ENCODE measurements at regions not wholly inside any gene's neighbourhood (a gene's known extent, or its start where the extent isn't known, plus 50 kb on each side); places are given as distances from the start of the nearest gene placed in this dataset.

DNA sequence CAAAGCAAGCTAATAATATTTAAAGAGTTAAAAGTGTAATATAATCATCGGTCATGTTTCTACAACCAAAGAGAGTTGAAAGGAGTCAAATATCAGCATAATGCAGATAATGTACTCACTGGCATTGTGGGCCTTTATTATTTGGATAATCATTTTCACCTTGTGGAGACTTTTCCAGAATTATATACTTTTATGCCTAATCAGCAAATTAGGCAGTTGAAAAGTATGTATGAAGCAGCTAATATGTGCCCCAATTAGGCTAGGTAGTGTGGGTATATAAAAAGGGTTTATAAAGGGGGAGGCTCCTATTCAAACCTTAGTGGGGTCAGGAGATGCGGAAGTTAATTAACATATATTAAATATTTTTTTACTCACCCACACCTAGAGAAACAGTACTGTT lies 102.8 kb upstream of the HNRNPU start:
- no peak for TF ChIP-seq POLR2A (IDR thresholded peaks at IDR 0.05; ENCODE audit: low read depth, low read length)
- no peak for FAIRE-seq

DNA sequence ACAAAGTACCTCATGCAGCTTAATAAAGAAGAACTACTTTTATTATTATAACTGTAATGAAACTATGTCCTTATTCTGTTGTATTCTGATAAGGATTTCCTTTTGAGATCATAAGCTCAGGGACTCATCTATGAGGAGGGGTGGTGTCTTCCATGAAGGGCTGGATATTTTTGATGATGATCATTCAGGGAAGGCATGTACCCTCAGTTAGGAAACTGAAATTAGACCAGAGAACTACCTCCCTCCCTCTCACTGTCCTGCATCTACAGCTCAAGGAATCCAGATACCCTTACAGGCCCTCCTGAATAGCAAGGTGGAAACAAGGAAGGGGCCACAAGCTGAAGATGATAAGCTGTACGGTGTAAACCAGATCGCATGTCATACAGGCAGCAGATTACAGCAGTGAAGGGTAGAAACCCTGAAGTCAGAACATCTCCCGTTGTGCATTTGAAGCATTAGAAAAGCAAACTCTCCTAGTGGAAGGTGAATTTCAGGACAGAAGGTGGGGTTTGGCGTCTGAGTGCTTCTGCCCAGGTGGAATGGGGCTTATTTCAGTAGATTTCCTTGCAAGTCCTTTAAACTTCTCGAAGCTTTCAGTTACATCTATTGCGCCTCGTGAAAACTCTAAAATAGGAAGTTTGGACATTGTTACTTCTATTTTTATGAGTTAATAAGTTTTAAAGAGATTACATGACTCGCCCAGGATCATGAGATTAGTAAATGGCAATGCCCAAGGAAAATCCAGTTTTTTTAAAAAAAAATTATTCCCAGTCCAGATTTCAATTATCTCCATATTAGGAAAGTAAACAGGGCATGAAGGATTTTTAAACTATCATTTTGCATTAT lies 101.1 kb upstream of the HNRNPU start:
- no peak for FAIRE-seq
- TF ChIP-seq POLR2A (IDR thresholded peaks at IDR 0.05; ENCODE audit: low read depth, low read length): no peak
- DNase-seq (ENCODE audit: insufficient read length, low spot score): no peak

More for the DNA sequence above, 102.8 kb upstream of the HNRNPU start:
- no peak for DNase-seq (ENCODE audit: insufficient read length, low spot score)

DNA sequence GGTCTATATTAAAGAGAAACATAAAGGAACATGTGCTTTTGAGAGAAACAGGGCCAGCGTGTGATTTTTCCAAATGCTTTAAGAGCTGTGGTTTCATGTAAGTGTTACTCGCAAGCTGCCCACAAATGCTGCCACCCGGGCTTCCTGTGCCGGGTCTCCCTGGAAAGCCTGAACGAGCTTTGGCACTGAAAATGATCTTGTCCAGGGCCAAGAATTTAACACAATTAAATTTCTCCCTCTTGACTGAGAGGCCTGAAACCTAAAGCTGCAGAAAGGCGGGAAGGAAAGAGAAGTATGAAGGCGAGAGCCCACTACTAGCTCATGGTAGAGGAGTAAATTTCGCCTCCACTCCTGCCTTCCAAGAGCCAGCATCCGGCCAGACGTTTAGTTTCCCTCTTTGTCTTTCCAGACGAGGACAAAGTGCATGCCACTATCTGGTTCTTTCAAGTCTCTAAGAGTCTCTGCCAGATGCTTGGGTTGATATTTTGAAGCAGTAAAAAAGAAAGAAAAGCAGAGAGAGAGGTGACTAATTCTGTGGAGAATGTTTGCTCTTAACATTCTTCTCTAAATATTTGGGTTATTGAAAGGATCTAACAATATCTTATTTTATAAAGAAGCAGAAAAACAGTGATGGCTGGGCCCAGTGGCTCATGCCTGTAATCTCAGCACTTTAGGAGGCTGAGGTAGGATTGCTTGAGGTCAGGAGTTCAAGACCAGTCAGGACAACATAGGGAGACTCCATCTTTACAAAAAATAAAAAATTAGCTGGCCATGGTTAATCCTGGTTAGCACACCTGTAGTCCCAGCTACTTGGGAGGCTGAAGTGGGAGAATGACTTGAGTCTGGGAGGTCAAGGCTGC lies 100.0 kb upstream of the HNRNPU start:
- TF ChIP-seq POLR2A (IDR thresholded peaks at IDR 0.05; ENCODE audit: low read depth, low read length): 0 out of 2 replicates have a peak, but pooled peaks have one; percentile 22
- DNase-seq (ENCODE audit: insufficient read length, low spot score) (peak; percentile 20), FAIRE-seq (no peak)

DNA sequence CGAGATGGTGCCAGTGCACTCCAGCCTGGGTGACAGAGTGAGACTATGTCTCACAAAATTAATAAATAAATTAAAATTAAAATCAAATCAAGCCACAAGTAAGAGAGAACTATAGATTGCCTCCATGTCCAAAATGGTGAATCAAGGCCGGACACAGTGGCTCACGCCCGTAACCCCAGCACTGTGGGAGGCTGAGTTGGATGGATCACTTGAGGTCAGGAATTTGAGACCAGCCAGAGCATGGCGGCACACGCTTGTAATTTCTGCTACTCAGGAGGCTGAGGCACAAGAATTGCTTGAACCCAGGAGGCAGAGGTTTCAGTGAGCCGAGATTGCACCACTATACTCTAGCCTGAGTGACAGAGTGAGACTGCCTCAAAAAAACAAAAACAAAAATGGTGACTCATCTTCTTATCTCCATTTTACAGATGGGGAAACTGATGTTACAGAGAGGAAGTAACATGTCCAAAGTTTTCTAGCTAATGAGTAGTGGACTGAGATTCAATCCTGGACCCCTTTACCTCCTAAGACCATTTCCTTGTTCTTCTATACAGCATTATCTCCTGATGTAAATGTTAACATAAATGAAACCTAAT lies 99.0 kb upstream of the HNRNPU start:
- DNase-seq (ENCODE audit: insufficient read length, low spot score): no peak
- no peak for FAIRE-seq
- TF ChIP-seq POLR2A (IDR thresholded peaks at IDR 0.05; ENCODE audit: low read depth, low read length): no peak

DNA sequence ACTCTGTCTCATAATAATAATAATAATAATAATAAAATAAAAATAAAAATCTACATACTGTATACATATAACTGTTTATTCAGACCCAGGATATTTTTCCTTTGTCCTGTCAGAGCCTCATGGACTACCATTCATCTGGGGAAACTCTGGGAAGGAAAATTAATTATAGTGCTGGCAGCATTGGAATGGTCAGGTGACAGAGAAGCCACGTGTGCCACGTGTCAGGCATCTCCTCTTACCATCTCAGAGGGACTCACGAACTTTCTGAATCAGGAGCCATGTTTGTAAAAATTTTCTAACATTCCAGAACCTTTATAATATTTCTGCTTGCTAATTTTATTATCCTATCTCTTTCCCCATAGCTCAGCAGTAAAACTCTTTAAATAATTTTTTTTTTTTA lies 97.8 kb upstream of the HNRNPU start:
- no peak for DNase-seq (ENCODE audit: insufficient read length, low spot score)

DNA sequence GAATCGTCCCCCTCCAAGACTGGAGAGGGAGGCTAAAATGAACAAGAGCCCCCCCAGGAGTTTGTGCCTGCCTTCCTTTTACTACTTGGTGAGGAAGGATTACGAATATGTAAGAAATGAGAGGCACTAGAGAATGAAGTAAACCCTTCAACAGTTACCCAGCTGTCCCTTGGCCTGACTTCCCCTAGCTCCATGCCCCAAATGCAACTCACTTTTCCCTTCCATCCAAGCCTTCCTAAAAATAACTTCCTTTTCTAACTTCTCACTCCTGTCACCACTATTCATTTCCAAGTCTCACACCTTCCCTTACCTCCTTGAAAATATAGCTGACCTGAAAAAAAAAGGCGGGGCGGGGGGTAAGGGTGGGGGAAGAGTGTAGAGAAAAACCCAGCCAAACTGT lies 96.6 kb upstream of the HNRNPU start:
- FAIRE-seq: no peak
- TF ChIP-seq POLR2A (IDR thresholded peaks at IDR 0.05; ENCODE audit: low read depth, low read length): no peak
- no peak for DNase-seq (ENCODE audit: insufficient read length, low spot score)

More for the DNA sequence above, 97.8 kb upstream of the HNRNPU start:
- no peak for FAIRE-seq
- TF ChIP-seq POLR2A (IDR thresholded peaks at IDR 0.05; ENCODE audit: low read depth, low read length): no peak

DNA sequence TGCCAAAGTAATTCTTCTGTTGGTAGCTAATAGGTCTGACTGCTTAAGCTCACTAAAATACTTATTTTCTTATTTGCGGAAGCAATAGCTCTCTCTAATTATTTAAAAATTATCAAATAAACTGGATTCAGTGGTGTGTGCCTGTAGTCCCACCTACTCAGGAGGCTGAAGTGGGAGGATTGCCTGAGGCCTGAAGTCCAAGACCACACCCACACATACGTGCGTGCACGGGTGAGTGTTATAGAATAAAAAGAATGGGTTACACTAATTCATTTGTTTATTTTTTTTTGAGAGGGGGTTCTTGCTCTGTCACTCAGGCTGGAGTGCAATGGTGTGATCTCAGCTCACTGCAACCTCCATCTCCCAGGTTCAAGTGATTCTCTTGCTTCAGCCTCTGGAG lies 94.2 kb upstream of the HNRNPU start:
- TF ChIP-seq POLR2A (IDR thresholded peaks at IDR 0.05; ENCODE audit: low read depth, low read length): no peak
- DNase-seq (ENCODE audit: insufficient read length, low spot score) (no peak), FAIRE-seq (no peak)

DNA sequence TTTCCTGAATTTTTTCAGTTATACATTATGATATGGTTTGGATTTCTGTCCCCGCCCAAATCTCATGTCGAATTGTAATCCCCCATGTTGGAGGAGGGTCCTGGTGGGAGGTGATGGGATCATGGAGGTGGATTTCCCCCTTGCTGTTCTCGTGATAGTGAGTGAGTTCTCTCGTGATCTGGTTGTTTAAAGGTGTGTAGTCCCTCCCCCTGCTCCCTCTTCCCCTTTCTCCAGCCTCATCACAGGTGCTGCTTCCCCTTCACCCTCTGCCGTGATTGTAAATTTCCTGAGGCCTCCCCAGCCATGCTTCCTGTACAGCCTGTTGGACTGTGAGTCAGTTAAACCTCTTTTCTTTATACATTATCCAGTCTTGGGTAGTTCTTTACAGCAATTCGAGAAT lies 93.2 kb upstream of the HNRNPU start:
- no peak for FAIRE-seq
- no peak for TF ChIP-seq POLR2A (IDR thresholded peaks at IDR 0.05; ENCODE audit: low read depth, low read length)

DNA sequence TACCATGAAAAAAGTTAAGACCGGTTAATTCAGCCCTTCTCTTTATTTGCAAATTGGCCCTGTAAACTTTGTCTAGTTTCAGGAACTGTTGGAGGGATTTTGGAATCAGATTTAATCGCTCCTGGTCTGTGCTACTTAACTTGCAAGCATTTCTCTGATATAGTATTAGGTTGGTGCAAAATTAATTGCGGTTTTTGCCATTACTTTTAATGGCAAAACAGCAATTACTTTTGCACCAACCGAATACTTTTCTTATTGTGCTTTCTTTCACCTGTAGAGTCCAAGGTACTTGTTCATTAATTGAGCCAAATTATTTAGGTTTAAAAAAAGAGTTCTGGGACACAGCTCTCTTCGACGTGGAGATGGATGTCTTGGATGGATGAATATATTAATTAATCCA lies 92.8 kb upstream of the HNRNPU start:
- FAIRE-seq: no peak
- no peak for DNase-seq (ENCODE audit: insufficient read length, low spot score)
- no peak for TF ChIP-seq POLR2A (IDR thresholded peaks at IDR 0.05; ENCODE audit: low read depth, low read length)

More for the DNA sequence above, 93.2 kb upstream of the HNRNPU start:
- DNase-seq (ENCODE audit: insufficient read length, low spot score): no peak

DNA sequence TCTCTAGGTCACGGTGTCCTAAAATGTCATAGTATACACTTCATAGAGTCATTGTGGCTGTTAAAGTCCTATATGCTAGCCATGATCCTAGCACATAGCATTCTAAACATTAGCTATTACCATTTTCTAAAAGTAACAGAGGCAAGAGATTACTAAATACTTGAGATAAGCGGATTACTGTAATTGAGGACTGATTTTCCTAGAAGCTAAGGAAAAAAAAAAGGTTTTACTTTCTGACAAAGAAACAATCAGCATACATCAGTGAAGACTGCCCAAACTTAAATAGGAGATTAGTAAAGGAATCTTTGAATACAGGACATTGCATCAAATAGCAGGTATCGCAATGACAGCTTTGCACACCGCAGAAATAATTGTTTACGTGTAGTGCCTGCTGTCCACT lies 91.3 kb upstream of the HNRNPU start:
- FAIRE-seq: no peak
- no peak for DNase-seq (ENCODE audit: insufficient read length, low spot score)
- TF ChIP-seq POLR2A (IDR thresholded peaks at IDR 0.05; ENCODE audit: low read depth, low read length): no peak

DNA sequence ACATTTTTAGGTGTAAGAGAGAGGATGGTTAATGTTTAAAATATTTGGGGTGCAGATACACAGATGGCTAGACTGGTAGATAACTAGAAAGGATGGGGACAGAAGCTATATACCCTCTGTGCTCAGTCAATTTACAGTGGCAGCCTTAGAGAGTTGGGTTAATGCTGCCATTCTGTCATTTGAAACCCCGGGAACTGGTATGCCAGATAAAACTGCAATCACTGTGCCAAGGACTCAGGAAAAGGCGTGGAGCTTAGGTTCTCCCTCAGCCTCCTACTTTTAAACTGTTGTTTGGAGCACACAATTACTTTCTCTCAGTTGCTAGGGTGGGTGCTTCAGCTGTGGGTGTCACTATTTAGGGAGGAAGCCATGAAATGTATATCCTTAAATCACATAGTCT lies 90.0 kb upstream of the HNRNPU start:
- TF ChIP-seq POLR2A (IDR thresholded peaks at IDR 0.05; ENCODE audit: low read depth, low read length): no peak
- FAIRE-seq: no peak
- DNase-seq (ENCODE audit: insufficient read length, low spot score): no peak

DNA sequence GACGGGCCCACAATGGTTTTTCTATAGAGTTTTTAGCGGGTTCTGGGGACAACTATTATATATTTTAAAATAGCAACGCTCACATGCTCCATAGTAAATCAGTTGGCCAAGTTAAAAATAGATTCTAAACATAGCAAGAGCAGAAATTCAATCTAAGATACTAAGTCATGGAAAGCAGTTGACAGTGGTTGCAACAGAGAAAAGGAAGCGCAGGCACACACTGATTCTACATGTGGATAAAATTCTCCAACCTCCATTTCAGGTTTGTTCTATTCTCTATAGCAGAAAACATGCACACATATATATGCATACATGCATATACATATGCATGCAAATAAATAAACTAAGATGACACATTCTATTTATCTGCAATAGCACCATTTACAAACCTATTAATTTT lies 89.6 kb upstream of the HNRNPU start:
- FAIRE-seq (no peak), DNase-seq (ENCODE audit: insufficient read length, low spot score) (no peak)
- no peak for TF ChIP-seq POLR2A (IDR thresholded peaks at IDR 0.05; ENCODE audit: low read depth, low read length)

DNA sequence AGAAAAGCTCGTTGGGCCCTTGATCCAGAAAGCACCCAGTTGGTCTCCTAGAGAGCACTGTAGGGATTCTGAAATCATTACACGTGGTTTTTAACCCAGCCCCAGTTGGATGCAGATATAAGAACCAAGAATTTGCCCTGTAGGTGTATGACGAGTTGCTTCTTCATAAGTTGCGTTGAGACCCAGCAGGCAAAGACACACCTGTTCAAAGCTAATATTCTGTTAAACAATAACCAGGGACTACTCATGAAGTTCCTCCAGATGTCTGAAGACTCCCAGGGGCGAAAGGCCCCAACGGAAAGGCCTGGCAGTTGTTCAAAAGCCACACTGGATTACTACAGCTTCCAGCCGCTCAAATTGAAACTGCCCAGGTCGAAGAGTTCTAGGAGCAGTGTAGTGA lies 88.6 kb upstream of the HNRNPU start:
- TF ChIP-seq POLR2A (IDR thresholded peaks at IDR 0.05; ENCODE audit: low read depth, low read length): no peak
- DNase-seq (ENCODE audit: insufficient read length, low spot score) (no peak), FAIRE-seq (no peak)

DNA sequence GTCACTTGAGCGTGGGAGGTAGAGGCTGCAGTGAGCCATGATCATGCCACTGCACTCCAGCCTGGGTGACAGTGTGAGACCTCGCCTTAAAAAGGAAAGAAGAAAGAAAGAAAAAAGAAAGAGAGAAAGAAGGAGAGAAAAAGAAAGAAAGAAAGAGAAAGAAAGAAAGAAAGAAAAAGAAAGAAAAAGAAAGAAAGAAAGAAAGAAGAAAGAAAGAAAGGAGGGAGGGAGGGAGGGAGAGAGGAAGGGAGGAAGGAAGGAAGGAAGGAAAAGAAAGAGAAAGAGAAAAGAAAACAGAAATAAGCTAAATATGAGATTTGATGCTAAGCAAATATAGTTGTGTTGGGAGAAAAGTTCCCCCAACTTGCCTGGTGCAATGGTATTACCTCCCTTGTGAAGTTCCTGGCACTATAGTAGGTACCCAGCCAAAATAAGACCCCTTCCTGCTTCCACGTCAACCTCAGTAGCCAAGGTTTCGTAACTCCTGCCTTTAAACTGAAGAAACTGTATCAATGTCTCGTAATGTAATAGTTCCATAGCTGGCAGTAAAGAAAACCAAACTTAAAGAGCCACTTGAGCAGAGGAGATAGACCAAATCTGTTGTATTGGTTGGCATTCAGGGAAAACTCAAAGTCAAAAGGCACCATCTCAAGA lies 88.1 kb upstream of the HNRNPU start:
- no peak for DNase-seq (ENCODE audit: insufficient read length, low spot score)
- FAIRE-seq: no peak
- no peak for TF ChIP-seq POLR2A (IDR thresholded peaks at IDR 0.05; ENCODE audit: low read depth, low read length)
